Fibroblast of pulmonary artery (primary cell): ENCODE measurements at regions not wholly inside any gene's neighbourhood (a gene's known extent, or its start where the extent isn't known, plus 50 kb on each side); places are given as distances from the start of the nearest gene placed in this dataset.

Source experiments
- DNase-seq: peaks from one replicate; pipeline ENCODE4 v3.0.0-alpha.2; 2010; ENCODE audit warnings: low read depth
- H3K4me3 ChIP-seq: replicated peaks from 2 replicates; pipeline ENCODE4 v1.5.1; 2011; ENCODE audit warnings: low read depth, mild to moderate bottlenecking, control low read depth, low read length, moderate library complexity
- CTCF ChIP-seq: IDR thresholded peaks from 2 replicates; pipeline ENCODE4 v1.5.1; 2011; ENCODE audit warnings: mild to moderate bottlenecking, control low read depth, low read length, inconsistent platforms; ENCODE audit errors: missing control alignments

GRCh38 chr6:139628270-139628669, 253.8 kb upstream of the CITED2 start:
- DNase-seq: no peak
- H3K4me3 ChIP-seq: no peak overlapping the region
- TF ChIP-seq CTCF: no peak

- no peak for DNase-seq
- TF ChIP-seq CTCF: no peak
- H3K4me3 ChIP-seq: no peak overlapping the region
Observed at GRCh38 chr6:139627091-139627490, 252.6 kb upstream of the CITED2 start.

- no peak overlapping the region for H3K4me3 ChIP-seq
- peak; percentile 82 for DNase-seq
- TF ChIP-seq CTCF: no peak
Observed at GRCh38 chr6:139625998-139626975, 251.8 kb upstream of the CITED2 start.

GRCh38 chr6:139625081-139625939, 250.9 kb upstream of the CITED2 start:
- TF ChIP-seq CTCF: no peak
- H3K4me3 ChIP-seq: no peak overlapping the region
- no peak for DNase-seq

- no peak overlapping the region for H3K4me3 ChIP-seq
- DNase-seq: no peak
- no peak for TF ChIP-seq CTCF
Observed at GRCh38 chr6:139623372-139623771, 248.9 kb upstream of the CITED2 start.

GRCh38 chr6:139613496-139613895, 239.0 kb upstream of the CITED2 start:
- no peak overlapping the region for H3K4me3 ChIP-seq
- no peak for TF ChIP-seq CTCF
- DNase-seq: no peak
